ENCODE measurements at regions not wholly inside any gene's neighbourhood (a gene's known extent, or its start where the extent isn't known, plus 50 kb on each side); places are given as distances from the start of the nearest gene placed in this dataset.
"Not testable (repeated sequence)": the region's sequence is repeated elsewhere in the genome, so short reads cannot be mapped to it uniquely, and the experiment has no call there.

- no peak for FAIRE-seq
- no peak overlapping the region for H3K4me3 ChIP-seq (ENCODE audit: low read depth in 1 of 3, low read length in 3 of 3)
- H3K4me1 ChIP-seq (ENCODE audit: control insufficient read depth in 3 of 3, insufficient read depth in 2 of 3, low read depth in 1 of 3, low read length in 2 of 3), result no peaks in the 10 kb centered on the region
Measured at GRCh38 chr11:80944758-80945157, 1503.9 kb upstream of the TENM4 start.

DNA sequence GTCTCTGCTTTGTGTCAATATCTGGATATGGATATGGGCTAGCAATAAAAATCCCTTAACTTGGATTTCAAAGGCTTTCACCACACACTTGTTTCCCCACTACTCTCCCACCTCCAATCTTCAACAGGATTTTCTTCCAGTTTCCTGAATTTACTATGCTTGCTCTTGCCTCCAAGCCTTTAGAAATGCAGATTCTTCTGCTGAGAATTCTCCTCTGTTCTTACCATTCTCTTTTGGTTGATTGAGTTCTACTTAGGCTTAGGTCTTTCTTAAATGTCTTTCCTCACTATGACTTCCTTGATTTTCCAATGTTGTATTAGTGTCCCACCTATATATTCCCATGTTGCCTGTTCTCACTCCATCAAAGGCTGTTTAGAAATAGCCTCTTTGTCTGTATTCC is 1502.4 kb upstream of the TENM4 start:
- no peak overlapping the region for H3K27ac ChIP-seq (ENCODE audit: low read depth in 1 of 3, low read length in 2 of 3)
- H3K27me3 ChIP-seq (ENCODE audit: control insufficient read depth in 3 of 3, insufficient read depth in 3 of 3, low read length in 3 of 3), result no peaks in the 10 kb centered on the region
- DNase-seq, result no peak
- no peaks in the 10 kb centered on the region for H3K9me3 ChIP-seq (ENCODE audit: control insufficient read depth in 2 of 2, insufficient read depth in 1 of 2, low read depth in 1 of 2, low read length in 1 of 2)
- no peak for FAIRE-seq
- H3K4me1 ChIP-seq (ENCODE audit: control insufficient read depth in 3 of 3, insufficient read depth in 2 of 3, low read depth in 1 of 3, low read length in 2 of 3), result no peaks in the 10 kb centered on the region
- H3K36me3 ChIP-seq (ENCODE audit: control insufficient read depth in 3 of 3, insufficient read depth in 2 of 3, low read depth in 1 of 3, low read length in 3 of 3), result no peaks in the 10 kb centered on the region
- no peak overlapping the region for H3K4me3 ChIP-seq (ENCODE audit: low read depth in 1 of 3, low read length in 3 of 3)

More at GRCh38 chr11:80944758-80945157, 1503.9 kb upstream of the TENM4 start:
- Histone ChIP-seq H3K27me3 (ENCODE audit: control insufficient read depth in 3 of 3, insufficient read depth in 3 of 3, low read length in 3 of 3) (no peaks in the 10 kb centered on the region), H3K36me3 (ENCODE audit: control insufficient read depth in 3 of 3, insufficient read depth in 2 of 3, low read depth in 1 of 3, low read length in 3 of 3) (no peaks in the 10 kb centered on the region), H3K27ac (ENCODE audit: low read depth in 1 of 3, low read length in 2 of 3) (no peak overlapping the region), H3K9me3 (ENCODE audit: control insufficient read depth in 2 of 2, insufficient read depth in 1 of 2, low read depth in 1 of 2, low read length in 1 of 2) (no peaks in the 10 kb centered on the region)
- no peak for DNase-seq
- WGBS, 3 donors, result 74 to 77% (median 75%) methylated on average over 1 of the region's 1 CpG

DNA sequence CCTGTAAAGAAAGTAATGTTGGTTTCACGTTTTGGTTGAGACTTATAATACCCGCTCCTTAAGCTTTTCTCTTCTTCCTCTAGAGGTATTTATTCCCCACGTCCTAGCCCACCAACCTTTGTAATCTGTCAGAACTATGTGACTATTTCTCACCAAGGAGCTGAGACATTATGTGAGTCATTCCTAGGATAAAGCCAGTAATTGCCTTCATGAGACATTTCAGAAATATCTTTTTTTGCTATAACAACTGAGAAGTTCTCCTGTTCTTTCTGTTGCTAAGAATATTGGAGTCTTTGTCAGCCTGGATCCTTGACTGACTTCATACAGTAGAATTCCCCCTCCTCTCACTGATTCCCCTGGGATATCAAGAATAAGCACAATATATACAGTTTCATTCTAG is 1497.0 kb upstream of the TENM4 start:
- no peak overlapping the region for H3K27ac ChIP-seq (ENCODE audit: low read depth in 1 of 3, low read length in 2 of 3)
- 78 to 85% (median 80%) methylated on average over 3 of the region's 3 CpGs for WGBS, 3 donors
- no peaks in the 10 kb centered on the region for H3K36me3 ChIP-seq (ENCODE audit: control insufficient read depth in 3 of 3, insufficient read depth in 2 of 3, low read depth in 1 of 3, low read length in 3 of 3)
- FAIRE-seq, result no peak
- H3K27me3 ChIP-seq (ENCODE audit: control insufficient read depth in 3 of 3, insufficient read depth in 3 of 3, low read length in 3 of 3), result no peaks in the 10 kb centered on the region
- H3K4me1 ChIP-seq (ENCODE audit: control insufficient read depth in 3 of 3, insufficient read depth in 2 of 3, low read depth in 1 of 3, low read length in 2 of 3), result no peaks in the 10 kb centered on the region
- H3K4me3 ChIP-seq (ENCODE audit: low read depth in 1 of 3, low read length in 3 of 3), result no peak overlapping the region
- no peaks in the 10 kb centered on the region for H3K9me3 ChIP-seq (ENCODE audit: control insufficient read depth in 2 of 2, insufficient read depth in 1 of 2, low read depth in 1 of 2, low read length in 1 of 2)
- no peak for DNase-seq

DNA sequence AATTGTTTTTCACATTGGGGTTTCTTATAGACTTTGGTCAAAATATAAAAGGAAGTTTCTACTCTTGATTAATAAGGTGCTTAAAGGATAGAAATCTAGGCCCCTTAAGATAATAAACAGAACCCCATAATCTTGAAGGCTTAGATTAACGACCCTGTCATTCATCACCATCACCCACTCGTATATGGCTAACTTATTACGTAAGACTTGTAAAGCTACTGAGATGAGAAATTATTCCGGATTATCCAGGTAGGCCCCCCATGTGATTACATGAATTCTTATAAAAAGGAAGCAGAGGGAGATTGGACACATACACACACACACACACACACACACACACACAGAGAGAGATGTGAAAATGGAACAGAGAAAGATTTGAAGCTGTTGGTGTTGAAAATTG is 1489.2 kb upstream of the TENM4 start:
- H3K27me3 ChIP-seq (ENCODE audit: control insufficient read depth in 3 of 3, insufficient read depth in 3 of 3, low read length in 3 of 3), result no peaks in the 10 kb centered on the region
- no peaks in the 10 kb centered on the region for H3K9me3 ChIP-seq (ENCODE audit: control insufficient read depth in 2 of 2, insufficient read depth in 1 of 2, low read depth in 1 of 2, low read length in 1 of 2)
- H3K36me3 ChIP-seq (ENCODE audit: control insufficient read depth in 3 of 3, insufficient read depth in 2 of 3, low read depth in 1 of 3, low read length in 3 of 3), result no peaks in the 10 kb centered on the region
- FAIRE-seq (no peak), DNase-seq (no peak)
- H3K27ac ChIP-seq (ENCODE audit: low read depth in 1 of 3, low read length in 2 of 3), result no peak overlapping the region
- H3K4me3 ChIP-seq (ENCODE audit: low read depth in 1 of 3, low read length in 3 of 3), result no peak overlapping the region
- no peaks in the 10 kb centered on the region for H3K4me1 ChIP-seq (ENCODE audit: control insufficient read depth in 3 of 3, insufficient read depth in 2 of 3, low read depth in 1 of 3, low read length in 2 of 3)
- WGBS, 3 donors, result 69 to 80% (median 70%) methylated on average over 4 of the region's 4 CpGs

GRCh38 chr11:80929031-80929805 is 1488.4 kb upstream of the TENM4 start:
- H3K36me3 ChIP-seq (ENCODE audit: control insufficient read depth in 3 of 3, insufficient read depth in 2 of 3, low read depth in 1 of 3, low read length in 3 of 3), result no peaks in the 10 kb centered on the region
- no peaks in the 10 kb centered on the region for H3K4me1 ChIP-seq (ENCODE audit: control insufficient read depth in 3 of 3, insufficient read depth in 2 of 3, low read depth in 1 of 3, low read length in 2 of 3)
- H3K9me3 ChIP-seq (ENCODE audit: control insufficient read depth in 2 of 2, insufficient read depth in 1 of 2, low read depth in 1 of 2, low read length in 1 of 2), result no peaks in the 10 kb centered on the region
- 88 to 92% (median 91%) methylated on average over 1 of the region's 1 CpG for WGBS, 3 donors
- no peak overlapping the region for H3K4me3 ChIP-seq (ENCODE audit: low read depth in 1 of 3, low read length in 3 of 3)
- no peaks in the 10 kb centered on the region for H3K27me3 ChIP-seq (ENCODE audit: control insufficient read depth in 3 of 3, insufficient read depth in 3 of 3, low read length in 3 of 3)
- H3K27ac ChIP-seq (ENCODE audit: low read depth in 1 of 3, low read length in 2 of 3), result no peak overlapping the region
- no peak for DNase-seq
- no peak for FAIRE-seq

- no peak overlapping the region for H3K27ac ChIP-seq (ENCODE audit: low read depth in 1 of 3, low read length in 2 of 3)
- FAIRE-seq (no peak), DNase-seq (no peak)
- H3K36me3 ChIP-seq (ENCODE audit: control insufficient read depth in 3 of 3, insufficient read depth in 2 of 3, low read depth in 1 of 3, low read length in 3 of 3), result no peaks in the 10 kb centered on the region
- no peak overlapping the region for H3K4me3 ChIP-seq (ENCODE audit: low read depth in 1 of 3, low read length in 3 of 3)
- H3K9me3 ChIP-seq (ENCODE audit: control insufficient read depth in 2 of 2, insufficient read depth in 1 of 2, low read depth in 1 of 2, low read length in 1 of 2), result no peaks in the 10 kb centered on the region
- H3K4me1 ChIP-seq (ENCODE audit: control insufficient read depth in 3 of 3, insufficient read depth in 2 of 3, low read depth in 1 of 3, low read length in 2 of 3), result no peaks in the 10 kb centered on the region
- no peaks in the 10 kb centered on the region for H3K27me3 ChIP-seq (ENCODE audit: control insufficient read depth in 3 of 3, insufficient read depth in 3 of 3, low read length in 3 of 3)
- 88 to 89% (median 89%) methylated on average over 5 of the region's 5 CpGs for WGBS, 3 donors
Measured at GRCh38 chr11:80925321-80925720, 1484.5 kb upstream of the TENM4 start.

DNA sequence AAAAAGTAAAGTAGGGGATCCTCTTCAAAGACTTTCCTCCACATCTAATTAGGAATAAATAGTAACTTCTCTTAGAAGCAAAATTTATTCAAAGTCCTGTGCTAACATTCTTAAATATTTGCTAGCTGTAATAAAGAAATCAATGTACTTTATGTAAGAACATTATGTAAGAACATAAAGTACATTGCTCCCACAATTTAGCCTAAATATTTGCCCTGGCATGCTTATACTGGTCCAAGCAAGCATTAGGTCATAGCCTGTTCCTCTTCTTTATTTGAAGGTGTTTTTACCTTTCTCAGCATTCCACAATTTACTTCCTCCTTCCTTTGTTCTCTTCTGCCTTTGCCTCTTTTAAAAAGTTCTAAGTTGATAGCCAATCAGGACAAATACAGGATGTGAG is 1480.5 kb upstream of the TENM4 start:
- not testable (repeated sequence) for H3K4me1 ChIP-seq (ENCODE audit: control insufficient read depth in 3 of 3, insufficient read depth in 2 of 3, low read depth in 1 of 3, low read length in 2 of 3); FAIRE-seq; DNase-seq

GRCh38 chr11:80916173-80916798 is 1475.5 kb upstream of the TENM4 start:
- Histone ChIP-seq H3K9me3 (ENCODE audit: control insufficient read depth in 2 of 2, insufficient read depth in 1 of 2, low read depth in 1 of 2, low read length in 1 of 2) (no peaks in the 10 kb centered on the region), H3K4me3 (ENCODE audit: low read depth in 1 of 3, low read length in 3 of 3) (no peak overlapping the region), H3K36me3 (ENCODE audit: control insufficient read depth in 3 of 3, insufficient read depth in 2 of 3, low read depth in 1 of 3, low read length in 3 of 3) (no peaks in the 10 kb centered on the region), H3K27me3 (ENCODE audit: control insufficient read depth in 3 of 3, insufficient read depth in 3 of 3, low read length in 3 of 3) (no peaks in the 10 kb centered on the region), H3K27ac (ENCODE audit: low read depth in 1 of 3, low read length in 2 of 3) (no peak overlapping the region), H3K4me1 (ENCODE audit: control insufficient read depth in 3 of 3, insufficient read depth in 2 of 3, low read depth in 1 of 3, low read length in 2 of 3) (no peaks in the 10 kb centered on the region)
- DNase-seq (no peak), FAIRE-seq (no peak)
- WGBS, 3 donors, result 75 to 88% (median 83%) methylated on average over 1 of the region's 1 CpG

More for the DNA sequence above, 1480.5 kb upstream of the TENM4 start:
- H3K27ac ChIP-seq (ENCODE audit: low read depth in 1 of 3, low read length in 2 of 3); H3K27me3 ChIP-seq (ENCODE audit: control insufficient read depth in 3 of 3, insufficient read depth in 3 of 3, low read length in 3 of 3); H3K4me3 ChIP-seq (ENCODE audit: low read depth in 1 of 3, low read length in 3 of 3); H3K9me3 ChIP-seq (ENCODE audit: control insufficient read depth in 2 of 2, insufficient read depth in 1 of 2, low read depth in 1 of 2, low read length in 1 of 2); H3K36me3 ChIP-seq (ENCODE audit: control insufficient read depth in 3 of 3, insufficient read depth in 2 of 3, low read depth in 1 of 3, low read length in 3 of 3): not testable (repeated sequence)

DNA sequence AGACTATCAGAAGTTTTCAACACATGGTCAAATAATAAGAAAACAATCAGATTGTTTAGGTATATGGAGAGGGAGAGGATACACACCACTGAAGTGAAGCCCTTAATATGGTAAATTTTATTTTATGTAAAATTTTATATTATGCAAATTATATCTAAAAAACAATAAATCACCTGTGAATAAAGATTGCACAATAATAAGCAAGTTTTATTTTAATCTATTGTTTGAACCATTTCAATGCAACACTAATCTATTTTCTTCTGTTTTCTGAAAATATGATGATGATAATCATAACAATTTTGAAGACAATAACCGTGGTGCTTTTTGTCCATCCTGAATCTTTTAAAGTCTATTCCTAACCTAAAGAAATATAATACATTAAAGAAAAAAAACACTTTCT is 1473.5 kb upstream of the TENM4 start:
- Histone ChIP-seq H3K9me3 (ENCODE audit: control insufficient read depth in 2 of 2, insufficient read depth in 1 of 2, low read depth in 1 of 2, low read length in 1 of 2) (no peaks in the 10 kb centered on the region), H3K4me1 (ENCODE audit: control insufficient read depth in 3 of 3, insufficient read depth in 2 of 3, low read depth in 1 of 3, low read length in 2 of 3) (no peaks in the 10 kb centered on the region), H3K4me3 (ENCODE audit: low read depth in 1 of 3, low read length in 3 of 3) (no peak overlapping the region), H3K27me3 (ENCODE audit: control insufficient read depth in 3 of 3, insufficient read depth in 3 of 3, low read length in 3 of 3) (no peaks in the 10 kb centered on the region), H3K27ac (ENCODE audit: low read depth in 1 of 3, low read length in 2 of 3) (no peak overlapping the region), H3K36me3 (ENCODE audit: control insufficient read depth in 3 of 3, insufficient read depth in 2 of 3, low read depth in 1 of 3, low read length in 3 of 3) (no peaks in the 10 kb centered on the region)
- WGBS, 3 donors, result 79 to 94% (median 88%) methylated on average over 1 of the region's 1 CpG
- FAIRE-seq (no peak), DNase-seq (no peak)

Measured in small intestine (tissue), 7 donors.